K562 (cell line): ENCODE measurements at regions not wholly inside any gene's neighbourhood (a gene's known extent, or its start where the extent isn't known, plus 50 kb on each side); places are given as distances from the start of the nearest gene placed in this dataset.

ENCODE experiments used
- ASH1L ChIP-seq: fragments of 450-650 bp; IDR thresholded peaks from 2 replicates; pipeline ENCODE4 v1.6.1; 2018; ENCODE audit warnings: borderline replicate concordance, mild to moderate bottlenecking, low read depth; ENCODE audit not compliant: partially characterized antibody
- BHLHE40 ChIP-seq: IDR thresholded peaks from 2 replicates; pipeline ENCODE4 v1.6.1; 2011; ENCODE audit warnings: low read length, improper control_type of control experiment
- BRD9 ChIP-seq: fragments of 450-650 bp; IDR thresholded peaks from 2 replicates; pipeline ENCODE4 v1.6.1; 2018; ENCODE audit warnings: low read depth; ENCODE audit not compliant: partially characterized antibody
- MED1 ChIP-seq: sonication (generic); formaldehyde crosslinking; IDR thresholded peaks from 2 replicates; pipeline ENCODE4 v1.8.1; 2023; ENCODE audit warnings: missing genetic modification reagents, borderline replicate concordance
- PCBP2 ChIP-seq: fragments of 200-400 bp; formaldehyde crosslinking; IDR thresholded peaks from 2 replicates; pipeline ENCODE4 v1.6.1; 2018; ENCODE audit warnings: low read length, low read depth, mild to moderate bottlenecking, moderate library complexity; ENCODE audit not compliant: poor library complexity, severe bottlenecking
- SP1 ChIP-seq: sonication (generic); formaldehyde crosslinking; IDR thresholded peaks from 2 replicates; pipeline ENCODE4 v1.8.1; 2022; ENCODE audit warnings: mild to moderate bottlenecking, missing genetic modification reagents
- ZNF12 ChIP-seq: sonication (generic); formaldehyde crosslinking; IDR thresholded peaks from 2 replicates; pipeline ENCODE4 v1.4.0; 2020; ENCODE audit warnings: mild to moderate bottlenecking, missing genetic modification reagents
- ZNF217 ChIP-seq: sonication (generic); formaldehyde crosslinking; IDR thresholded peaks from 2 replicates; pipeline ENCODE4 v1.8.0; 2022; ENCODE audit warnings: mild to moderate bottlenecking, missing genetic modification reagents
- TF ChIP-seq, protein P1 (sequence below), 3 experiments: IDR thresholded peaks in 2 of 3; conservative IDR thresholded peaks in 1 of 3; 2 replicates each; pipeline ENCODE4 v1.5.1; 2011 to 2012; ENCODE audit warnings: low read length in 3 of 3, mild to moderate bottlenecking in 3 of 3, control low read depth in 2 of 3, improper control_type of control experiment in 1 of 3, inconsistent platforms in 1 of 3, low read depth in 1 of 3, mixed read lengths in 1 of 3, moderate library complexity in 1 of 3; ENCODE audit not compliant: insufficient read depth in 2 of 3
- TF ChIP-seq, protein P2 (sequence below): fragments of 250-450 bp; sonication (Bioruptor Pico); IDR thresholded peaks from 2 replicates; pipeline ENCODE4 v1.8.0; 2021; ENCODE audit warnings: mild to moderate bottlenecking, moderate library complexity
- TF ChIP-seq, protein P3 (sequence below): fragments of 150-350 bp; IDR thresholded peaks from 2 replicates; pipeline ENCODE4 v1.6.1; 2014; ENCODE audit warnings: low read depth, mild to moderate bottlenecking, low read length, borderline replicate concordance
- TF ChIP-seq, protein P4 (sequence below): fragments of 450-650 bp; IDR thresholded peaks from 2 replicates; pipeline ENCODE4 v1.6.1; 2016; ENCODE audit warnings: borderline replicate concordance

DNA sequence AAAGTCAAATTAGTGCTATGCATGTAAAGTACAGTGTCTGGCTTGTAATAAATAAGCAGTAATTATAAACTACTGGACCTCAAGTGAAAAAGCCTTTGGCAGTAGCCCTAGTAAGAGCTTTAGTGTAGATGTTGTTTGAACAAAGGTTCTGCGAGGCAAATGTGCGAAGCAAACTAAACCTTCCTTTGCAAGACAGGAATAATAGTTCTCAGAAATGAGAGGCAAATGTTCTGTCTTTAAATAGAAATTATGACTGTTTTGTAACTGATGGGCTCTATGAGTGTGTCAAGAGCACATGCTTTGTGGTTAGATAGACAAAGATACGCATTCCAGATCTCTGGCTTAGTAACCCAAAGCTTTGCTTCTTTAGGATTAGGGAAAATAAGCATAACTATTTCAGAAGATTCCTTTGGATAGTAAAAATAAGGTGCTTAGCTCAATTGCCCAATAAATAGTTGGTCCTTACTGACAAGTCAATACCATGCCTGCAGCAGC lies 169.2 kb upstream of the CDC14C start:
- no peak for TF ChIP-seq ASH1L
- no peak for TF ChIP-seq ZNF217 (CRISPR knock-in tag)
- no peak for TF ChIP-seq SP1 (CRISPR knock-in tag)
- TF ChIP-seq PCBP2: no peak
- TF ChIP-seq, protein P1, sequence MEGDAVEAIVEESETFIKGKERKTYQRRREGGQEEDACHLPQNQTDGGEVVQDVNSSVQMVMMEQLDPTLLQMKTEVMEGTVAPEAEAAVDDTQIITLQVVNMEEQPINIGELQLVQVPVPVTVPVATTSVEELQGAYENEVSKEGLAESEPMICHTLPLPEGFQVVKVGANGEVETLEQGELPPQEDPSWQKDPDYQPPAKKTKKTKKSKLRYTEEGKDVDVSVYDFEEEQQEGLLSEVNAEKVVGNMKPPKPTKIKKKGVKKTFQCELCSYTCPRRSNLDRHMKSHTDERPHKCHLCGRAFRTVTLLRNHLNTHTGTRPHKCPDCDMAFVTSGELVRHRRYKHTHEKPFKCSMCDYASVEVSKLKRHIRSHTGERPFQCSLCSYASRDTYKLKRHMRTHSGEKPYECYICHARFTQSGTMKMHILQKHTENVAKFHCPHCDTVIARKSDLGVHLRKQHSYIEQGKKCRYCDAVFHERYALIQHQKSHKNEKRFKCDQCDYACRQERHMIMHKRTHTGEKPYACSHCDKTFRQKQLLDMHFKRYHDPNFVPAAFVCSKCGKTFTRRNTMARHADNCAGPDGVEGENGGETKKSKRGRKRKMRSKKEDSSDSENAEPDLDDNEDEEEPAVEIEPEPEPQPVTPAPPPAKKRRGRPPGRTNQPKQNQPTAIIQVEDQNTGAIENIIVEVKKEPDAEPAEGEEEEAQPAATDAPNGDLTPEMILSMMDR (IDR thresholded peaks at IDR 0.05 in 2 of 3, conservative IDR thresholded peaks at IDR 0.05 in 1 of 3; ENCODE audit: insufficient read depth in 2 of 3, low read depth in 1 of 3, low read length in 3 of 3): no peak
- TF ChIP-seq BRD9: no peak
- TF ChIP-seq, protein P2, sequence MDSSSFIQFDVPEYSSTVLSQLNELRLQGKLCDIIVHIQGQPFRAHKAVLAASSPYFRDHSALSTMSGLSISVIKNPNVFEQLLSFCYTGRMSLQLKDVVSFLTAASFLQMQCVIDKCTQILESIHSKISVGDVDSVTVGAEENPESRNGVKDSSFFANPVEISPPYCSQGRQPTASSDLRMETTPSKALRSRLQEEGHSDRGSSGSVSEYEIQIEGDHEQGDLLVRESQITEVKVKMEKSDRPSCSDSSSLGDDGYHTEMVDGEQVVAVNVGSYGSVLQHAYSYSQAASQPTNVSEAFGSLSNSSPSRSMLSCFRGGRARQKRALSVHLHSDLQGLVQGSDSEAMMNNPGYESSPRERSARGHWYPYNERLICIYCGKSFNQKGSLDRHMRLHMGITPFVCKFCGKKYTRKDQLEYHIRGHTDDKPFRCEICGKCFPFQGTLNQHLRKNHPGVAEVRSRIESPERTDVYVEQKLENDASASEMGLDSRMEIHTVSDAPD: no peak
- TF ChIP-seq ZNF12 (CRISPR knock-in tag): no peak
- no peak for TF ChIP-seq MED1
- TF ChIP-seq, protein P3, sequence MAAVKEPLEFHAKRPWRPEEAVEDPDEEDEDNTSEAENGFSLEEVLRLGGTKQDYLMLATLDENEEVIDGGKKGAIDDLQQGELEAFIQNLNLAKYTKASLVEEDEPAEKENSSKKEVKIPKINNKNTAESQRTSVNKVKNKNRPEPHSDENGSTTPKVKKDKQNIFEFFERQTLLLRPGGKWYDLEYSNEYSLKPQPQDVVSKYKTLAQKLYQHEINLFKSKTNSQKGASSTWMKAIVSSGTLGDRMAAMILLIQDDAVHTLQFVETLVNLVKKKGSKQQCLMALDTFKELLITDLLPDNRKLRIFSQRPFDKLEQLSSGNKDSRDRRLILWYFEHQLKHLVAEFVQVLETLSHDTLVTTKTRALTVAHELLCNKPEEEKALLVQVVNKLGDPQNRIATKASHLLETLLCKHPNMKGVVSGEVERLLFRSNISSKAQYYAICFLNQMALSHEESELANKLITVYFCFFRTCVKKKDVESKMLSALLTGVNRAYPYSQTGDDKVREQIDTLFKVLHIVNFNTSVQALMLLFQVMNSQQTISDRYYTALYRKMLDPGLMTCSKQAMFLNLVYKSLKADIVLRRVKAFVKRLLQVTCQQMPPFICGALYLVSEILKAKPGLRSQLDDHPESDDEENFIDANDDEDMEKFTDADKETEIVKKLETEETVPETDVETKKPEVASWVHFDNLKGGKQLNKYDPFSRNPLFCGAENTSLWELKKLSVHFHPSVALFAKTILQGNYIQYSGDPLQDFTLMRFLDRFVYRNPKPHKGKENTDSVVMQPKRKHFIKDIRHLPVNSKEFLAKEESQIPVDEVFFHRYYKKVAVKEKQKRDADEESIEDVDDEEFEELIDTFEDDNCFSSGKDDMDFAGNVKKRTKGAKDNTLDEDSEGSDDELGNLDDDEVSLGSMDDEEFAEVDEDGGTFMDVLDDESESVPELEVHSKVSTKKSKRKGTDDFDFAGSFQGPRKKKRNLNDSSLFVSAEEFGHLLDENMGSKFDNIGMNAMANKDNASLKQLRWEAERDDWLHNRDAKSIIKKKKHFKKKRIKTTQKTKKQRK: no peak
- TF ChIP-seq, protein P4, sequence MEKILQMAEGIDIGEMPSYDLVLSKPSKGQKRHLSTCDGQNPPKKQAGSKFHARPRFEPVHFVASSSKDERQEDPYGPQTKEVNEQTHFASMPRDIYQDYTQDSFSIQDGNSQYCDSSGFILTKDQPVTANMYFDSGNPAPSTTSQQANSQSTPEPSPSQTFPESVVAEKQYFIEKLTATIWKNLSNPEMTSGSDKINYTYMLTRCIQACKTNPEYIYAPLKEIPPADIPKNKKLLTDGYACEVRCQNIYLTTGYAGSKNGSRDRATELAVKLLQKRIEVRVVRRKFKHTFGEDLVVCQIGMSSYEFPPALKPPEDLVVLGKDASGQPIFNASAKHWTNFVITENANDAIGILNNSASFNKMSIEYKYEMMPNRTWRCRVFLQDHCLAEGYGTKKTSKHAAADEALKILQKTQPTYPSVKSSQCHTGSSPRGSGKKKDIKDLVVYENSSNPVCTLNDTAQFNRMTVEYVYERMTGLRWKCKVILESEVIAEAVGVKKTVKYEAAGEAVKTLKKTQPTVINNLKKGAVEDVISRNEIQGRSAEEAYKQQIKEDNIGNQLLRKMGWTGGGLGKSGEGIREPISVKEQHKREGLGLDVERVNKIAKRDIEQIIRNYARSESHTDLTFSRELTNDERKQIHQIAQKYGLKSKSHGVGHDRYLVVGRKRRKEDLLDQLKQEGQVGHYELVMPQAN: no peak
- TF ChIP-seq BHLHE40: no peak
